HG02870 (cell line): ENCODE measurements at regions not wholly inside any gene's neighbourhood (a gene's known extent, or its start where the extent isn't known, plus 50 kb on each side); places are given as distances from the start of the nearest gene placed in this dataset.
"Not testable (repeated sequence)": the region's sequence is repeated elsewhere in the genome, so short reads cannot be mapped to it uniquely, and the experiment has no call there.

Source experiments
- ATAC-seq: cut with Tn5 transposase; IDR thresholded peaks from one replicate; pipeline ENCODE4 v1.9.1; 2021; ENCODE audit warnings: mild to moderate bottlenecking, moderate library complexity; ENCODE audit not compliant: unreplicated experiment

GRCh38 chr10:84626397-84627087 lies 298.2 kb downstream of the CCSER2 start:
- no peak for ATAC-seq

- no peak for ATAC-seq
Observed at GRCh38 chr10:84632866-84633265, 304.5 kb downstream of the CCSER2 start.

GRCh38 chr10:84634636-84635035 lies 306.2 kb downstream of the CCSER2 start:
- no peak for ATAC-seq

GRCh38 chr10:84650628-84651027 lies 322.2 kb downstream of the CCSER2 start:
- ATAC-seq: not testable (repeated sequence)

GRCh38 chr10:84654671-84655070 lies 326.3 kb downstream of the CCSER2 start:
- no peak for ATAC-seq

DNA sequence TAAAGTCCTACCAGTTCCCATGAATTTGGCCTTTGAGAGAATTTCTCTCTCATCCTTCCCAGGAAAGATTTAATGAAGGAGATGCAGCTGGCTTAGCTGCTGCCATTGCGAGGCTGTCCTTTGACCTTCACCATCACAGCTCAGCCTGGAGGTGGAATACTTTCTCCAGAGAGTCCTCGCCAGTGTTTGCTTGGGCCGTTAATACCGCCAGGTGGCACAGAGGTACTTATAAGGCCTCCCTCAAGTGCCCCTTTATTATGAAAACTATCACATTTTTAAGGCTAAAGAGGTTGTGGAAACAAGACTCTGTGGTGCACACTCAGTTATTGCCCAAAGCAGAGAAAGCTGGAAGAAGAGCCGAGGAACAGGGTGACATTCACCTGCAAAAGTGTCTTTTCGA lies 330.6 kb downstream of the CCSER2 start:
- ATAC-seq: no peak

DNA sequence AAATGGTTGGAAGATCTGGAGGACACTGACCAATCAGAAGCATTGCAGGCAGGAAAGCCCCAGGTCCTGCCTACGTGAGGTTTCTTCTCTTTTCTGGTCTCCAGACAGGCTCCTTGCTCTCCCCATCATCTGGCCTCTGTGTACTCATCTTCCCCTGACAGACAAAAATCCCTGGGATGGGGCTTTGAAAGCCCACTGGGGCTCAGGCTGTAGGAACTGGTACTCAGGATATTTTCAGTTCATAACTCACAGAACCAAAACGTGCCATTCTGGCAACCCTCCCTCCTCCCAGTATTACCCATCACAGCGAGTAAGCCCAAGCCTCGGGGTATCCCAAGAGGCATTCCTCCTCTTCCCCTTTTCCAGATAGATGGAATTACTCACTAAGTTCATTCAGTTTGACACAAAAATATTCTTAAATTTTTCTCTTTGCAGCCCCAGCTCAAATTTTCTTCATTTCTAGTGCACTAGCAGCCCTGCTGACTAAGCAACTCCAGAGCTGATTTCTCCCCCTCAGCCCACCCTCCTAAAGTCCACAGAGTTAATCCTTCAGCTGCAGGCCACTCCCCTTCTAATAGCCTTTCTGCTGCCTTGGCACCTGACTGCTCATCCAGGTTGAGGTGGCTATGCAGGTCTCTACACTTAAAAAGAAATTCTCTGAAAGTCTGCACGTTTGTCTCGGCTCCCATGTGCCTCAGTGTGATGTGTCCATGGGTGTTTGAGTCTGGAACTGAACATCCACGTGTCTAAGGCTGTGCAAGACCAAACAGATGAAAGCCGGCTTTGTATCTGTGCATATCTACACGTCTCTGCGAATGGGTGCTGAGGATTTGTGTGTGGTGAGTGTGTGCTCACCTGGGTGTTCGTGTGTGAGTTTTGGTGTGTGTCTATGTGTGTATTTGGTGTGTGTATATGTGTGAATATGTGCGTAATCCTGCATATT lies 331.4 kb downstream of the CCSER2 start:
- no peak for ATAC-seq

DNA sequence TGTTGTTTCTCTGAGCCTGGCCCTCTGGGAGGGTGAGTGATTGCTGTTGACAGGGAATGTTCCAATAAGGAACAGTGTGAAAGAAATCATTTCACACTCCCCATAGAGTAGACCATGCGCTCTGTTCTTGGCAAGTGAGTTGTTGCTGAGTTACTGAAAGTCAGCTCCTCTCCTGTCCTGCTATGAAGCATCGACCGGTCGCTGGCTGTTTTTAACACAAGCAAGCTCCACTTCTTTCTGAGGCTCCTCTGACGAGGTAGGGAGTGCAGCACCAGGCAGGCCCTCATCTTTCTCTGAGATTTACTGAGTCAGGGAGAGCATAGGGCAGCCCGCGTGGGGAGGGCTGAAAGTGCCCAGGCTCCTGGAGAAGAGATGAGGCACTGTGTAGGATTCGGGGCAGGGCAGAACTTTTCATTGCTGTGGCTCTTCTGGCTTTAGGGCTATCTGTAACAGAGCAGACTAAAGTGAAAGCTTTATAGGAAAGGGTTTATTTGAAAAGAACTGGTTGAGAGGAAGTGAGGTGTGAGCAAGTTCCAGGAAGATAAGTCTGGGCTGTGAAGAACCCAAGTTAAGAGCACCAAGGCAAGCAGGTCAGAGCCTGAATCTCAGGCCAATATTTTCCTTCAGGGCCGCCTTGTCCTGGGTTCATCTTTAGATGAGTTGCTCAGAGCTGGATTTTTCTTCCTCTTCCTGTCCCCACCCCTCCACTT lies 332.2 kb downstream of the CCSER2 start:
- no peak for ATAC-seq

- no peak for ATAC-seq
Observed at GRCh38 chr10:84665211-84665610, 336.8 kb downstream of the CCSER2 start.

GRCh38 chr10:84665883-84666463 lies 337.6 kb downstream of the CCSER2 start:
- peak; percentile 73 for ATAC-seq

DNA sequence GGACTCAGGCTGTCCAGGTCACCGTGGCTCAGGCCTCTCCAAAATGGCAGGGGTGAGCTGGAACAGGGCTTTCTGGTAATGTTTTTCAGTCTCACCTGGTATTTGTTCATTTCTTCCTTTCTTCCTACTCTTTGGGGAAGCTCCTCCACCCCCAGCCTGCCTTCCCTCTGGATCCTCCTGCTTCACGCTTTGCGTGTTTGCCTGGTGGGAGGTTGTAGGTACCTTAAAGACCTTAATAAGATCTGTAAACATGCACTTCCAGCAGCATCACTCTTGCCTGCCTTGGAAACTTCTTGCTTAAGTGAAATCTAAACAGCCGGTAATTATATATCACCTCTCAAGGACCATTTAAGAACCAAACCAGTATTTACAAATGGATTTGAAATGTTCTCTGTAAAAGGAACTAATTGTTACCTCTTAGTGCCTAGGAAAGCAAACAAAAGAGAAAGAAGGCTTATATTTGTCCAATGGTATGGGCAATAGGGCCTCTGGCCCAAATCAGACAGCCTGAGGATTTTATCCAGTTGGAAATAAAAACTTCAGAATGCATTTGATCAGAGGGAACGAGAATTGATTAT lies 339.9 kb downstream of the CCSER2 start:
- ATAC-seq: no peak

GRCh38 chr10:84675060-84675459 lies 346.7 kb downstream of the CCSER2 start:
- ATAC-seq: no peak

- no peak for ATAC-seq
Observed at GRCh38 chr10:84676536-84676935, 348.1 kb downstream of the CCSER2 start.

DNA sequence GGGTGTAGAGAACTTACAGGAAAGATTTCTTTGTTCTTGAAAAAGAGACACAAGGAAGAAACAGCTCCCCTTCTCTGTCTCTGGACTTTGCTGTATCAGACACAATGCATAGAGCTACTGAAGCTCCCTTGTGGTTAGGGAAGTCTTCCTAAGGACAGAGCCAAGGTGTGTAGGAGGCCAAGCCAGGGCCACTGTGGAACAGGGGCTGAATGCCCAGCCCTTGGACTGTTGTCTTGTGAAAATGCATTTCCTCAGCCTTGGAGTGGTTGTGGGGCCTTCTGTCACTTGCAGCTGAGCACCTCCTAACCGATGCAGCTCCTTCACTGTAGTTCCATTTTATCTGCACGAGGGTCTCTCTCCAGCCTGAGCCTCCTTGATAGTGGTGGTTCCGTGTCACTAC lies 353.4 kb downstream of the CCSER2 start:
- ATAC-seq: no peak

- ATAC-seq: no peak
Observed at GRCh38 chr10:84683550-84683949, 355.2 kb downstream of the CCSER2 start.

- no peak for ATAC-seq
Observed at GRCh38 chr10:84683980-84684740, 355.8 kb downstream of the CCSER2 start.

GRCh38 chr10:84685047-84685660 lies 356.8 kb downstream of the CCSER2 start:
- ATAC-seq: no peak

GRCh38 chr10:84693006-84693405 lies 364.6 kb downstream of the CCSER2 start:
- no peak for ATAC-seq

GRCh38 chr10:84695902-84696301 lies 367.5 kb downstream of the CCSER2 start:
- ATAC-seq: no peak

DNA sequence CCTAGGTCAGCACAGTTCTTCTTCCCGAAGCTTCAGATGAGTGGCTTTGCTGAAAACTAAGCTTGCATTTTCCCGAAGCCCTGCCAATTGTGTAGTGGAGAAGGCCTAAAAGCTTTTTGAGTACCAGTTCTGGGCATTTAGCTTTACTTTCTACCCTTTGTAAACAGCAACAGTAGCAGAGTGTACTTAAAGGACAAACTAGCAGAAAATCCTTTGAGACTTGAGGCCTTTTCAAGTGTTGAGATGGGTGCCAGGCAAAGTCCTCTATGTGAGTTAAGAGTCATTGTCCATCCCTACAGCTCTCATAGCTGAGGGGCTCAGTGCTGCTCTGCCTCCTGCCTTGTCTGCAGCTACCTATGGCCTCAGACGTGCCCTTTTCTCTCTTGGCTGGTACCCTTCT lies 368.2 kb downstream of the CCSER2 start:
- no peak for ATAC-seq
